Endothelial cell of hepatic sinusoid (primary cell): ENCODE measurements at regions not wholly inside any gene's neighbourhood (a gene's known extent, or its start where the extent isn't known, plus 50 kb on each side); places are given as distances from the start of the nearest gene placed in this dataset.

Experiments
- in situ Hi-C: cut with HindIII; loops from 2 replicates; pipeline ENCODE4 v1.10.0; 2017; ENCODE audit warnings: low sequenced_read_pairs

- in situ Hi-C loops, result no loop called here
These were observed 118.3 kb upstream of the NCK2 start for GRCh38 chr2:105626212-105626965.

GRCh38 chr2:105625632-105626031, 119.1 kb upstream of the NCK2 start:
- in situ Hi-C loops, result no loop called here

GRCh38 chr2:105621038-105621437, 123.7 kb upstream of the NCK2 start:
- in situ Hi-C loops, result no loop called here

- in situ Hi-C loops, result no loop called here
These were observed 126.4 kb upstream of the NCK2 start for GRCh38 chr2:105618351-105618659.

GRCh38 chr2:105617631-105618350, 126.9 kb upstream of the NCK2 start:
- in situ Hi-C loops, result no loop called here

GRCh38 chr2:105615305-105615704, 129.4 kb upstream of the NCK2 start:
- in situ Hi-C loops, result no loop called here

GRCh38 chr2:105611811-105612424, 132.8 kb upstream of the NCK2 start:
- in situ Hi-C loops, result no loop called here

GRCh38 chr2:105611333-105611637, 133.4 kb upstream of the NCK2 start:
- in situ Hi-C loops, result no loop called here

- in situ Hi-C loops, result no loop called here
These were observed 134.0 kb upstream of the NCK2 start for GRCh38 chr2:105610576-105611332.

GRCh38 chr2:105609746-105610402, 134.8 kb upstream of the NCK2 start:
- in situ Hi-C loops, result no loop called here

- in situ Hi-C loops, result no loop called here
These were observed 136.7 kb upstream of the NCK2 start for GRCh38 chr2:105607920-105608504.

GRCh38 chr2:105606081-105606480, 138.6 kb upstream of the NCK2 start:
- in situ Hi-C loops, result no loop called here

- in situ Hi-C loops, result no loop called here
These were observed 139.8 kb upstream of the NCK2 start for GRCh38 chr2:105604938-105605337.

GRCh38 chr2:105600949-105601794, 143.5 kb upstream of the NCK2 start:
- in situ Hi-C loops, result no loop called here

- in situ Hi-C loops, result no loop called here
These were observed 144.1 kb upstream of the NCK2 start for GRCh38 chr2:105600602-105600948.

GRCh38 chr2:105600037-105600442, 144.7 kb upstream of the NCK2 start:
- in situ Hi-C loops, result no loop called here

GRCh38 chr2:105598829-105599698, 145.6 kb upstream of the NCK2 start:
- in situ Hi-C loops, result no loop called here

GRCh38 chr2:105597806-105598803, 146.6 kb upstream of the NCK2 start:
- in situ Hi-C loops, result no loop called here
